Testis (tissue), 2 donors: ENCODE measurements at regions not wholly inside any gene's neighbourhood (a gene's known extent, or its start where the extent isn't known, plus 50 kb on each side); places are given as distances from the start of the nearest gene placed in this dataset.

Experiments used
- POLR2A ChIP-seq: fragments of 450-650 bp; IDR thresholded peaks from one replicate; pipeline ENCODE4 v1.6.1; 2017; ENCODE audit warnings: antibody characterized with exemption, mild to moderate bottlenecking, moderate library complexity
- TF ChIP-seq, protein P1 (sequence below), 3 experiments: fragments of 450-650 bp in 2 of 3; fragments of 200-600 bp in 1 of 3; sonication (generic) in 1 of 3; IDR thresholded peaks; one replicate each; pipeline ENCODE4 v1.5.1; 2016 to 2019; ENCODE audit warnings: antibody characterized with exemption in 3 of 3, mild to moderate bottlenecking in 2 of 3, moderate library complexity in 1 of 3

DNA sequence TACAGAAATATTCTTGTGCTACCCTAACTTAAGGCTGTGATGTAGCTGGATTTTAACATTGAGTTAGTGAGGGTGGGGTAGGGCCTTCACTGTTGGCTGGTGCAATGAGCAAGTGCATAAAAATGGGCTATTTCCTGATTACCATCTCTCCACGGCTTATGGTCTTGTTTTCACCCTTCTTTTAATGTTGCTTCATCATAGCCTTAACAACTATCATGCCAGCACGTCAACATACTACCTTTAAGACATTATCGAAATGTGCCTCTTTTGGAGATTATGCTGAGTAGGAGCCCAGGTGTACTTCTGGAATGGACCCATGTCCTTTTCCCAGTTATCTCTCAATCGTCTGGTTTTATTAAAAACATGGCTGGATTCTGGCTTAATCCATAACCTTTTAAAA is 350.9 kb upstream of the ACTBL2 start:
- TF ChIP-seq, protein P1, sequence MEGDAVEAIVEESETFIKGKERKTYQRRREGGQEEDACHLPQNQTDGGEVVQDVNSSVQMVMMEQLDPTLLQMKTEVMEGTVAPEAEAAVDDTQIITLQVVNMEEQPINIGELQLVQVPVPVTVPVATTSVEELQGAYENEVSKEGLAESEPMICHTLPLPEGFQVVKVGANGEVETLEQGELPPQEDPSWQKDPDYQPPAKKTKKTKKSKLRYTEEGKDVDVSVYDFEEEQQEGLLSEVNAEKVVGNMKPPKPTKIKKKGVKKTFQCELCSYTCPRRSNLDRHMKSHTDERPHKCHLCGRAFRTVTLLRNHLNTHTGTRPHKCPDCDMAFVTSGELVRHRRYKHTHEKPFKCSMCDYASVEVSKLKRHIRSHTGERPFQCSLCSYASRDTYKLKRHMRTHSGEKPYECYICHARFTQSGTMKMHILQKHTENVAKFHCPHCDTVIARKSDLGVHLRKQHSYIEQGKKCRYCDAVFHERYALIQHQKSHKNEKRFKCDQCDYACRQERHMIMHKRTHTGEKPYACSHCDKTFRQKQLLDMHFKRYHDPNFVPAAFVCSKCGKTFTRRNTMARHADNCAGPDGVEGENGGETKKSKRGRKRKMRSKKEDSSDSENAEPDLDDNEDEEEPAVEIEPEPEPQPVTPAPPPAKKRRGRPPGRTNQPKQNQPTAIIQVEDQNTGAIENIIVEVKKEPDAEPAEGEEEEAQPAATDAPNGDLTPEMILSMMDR (IDR thresholded peaks at IDR 0.05), result no peak
- no peak for TF ChIP-seq POLR2A
